Lower leg skin (tissue), 4 donors: ENCODE measurements at regions not wholly inside any gene's neighbourhood (a gene's known extent, or its start where the extent isn't known, plus 50 kb on each side); places are given as distances from the start of the nearest gene placed in this dataset.

Source experiments
- DNase-seq, 2 donors: peaks; one replicate each; pipeline ENCODE4 v3.0.0-alpha.2; 2019; ENCODE audit warnings: low spot score in 2 of 2
- H3K4me3 ChIP-seq: fragments of 200-600 bp; sonication (generic); 2 replicates; pipeline ENCODE4 v1.5.1; 2017; ENCODE audit warnings: mild to moderate bottlenecking, low read depth; ENCODE audit not compliant: poor library complexity, severe bottlenecking
- CTCF ChIP-seq, 3 donors: fragments of 450-650 bp; IDR thresholded peaks; one replicate each; pipeline ENCODE4 v1.5.1; 2016; ENCODE audit warnings: antibody characterized with exemption in 3 of 3, mild to moderate bottlenecking in 3 of 3, moderate library complexity in 2 of 3
- POLR2A ChIP-seq, 2 donors: fragments of 450-650 bp; IDR thresholded peaks; one replicate each; pipeline ENCODE4 v1.6.1; 2016 to 2017; ENCODE audit warnings: antibody characterized with exemption in 2 of 2, mild to moderate bottlenecking in 1 of 2, moderate library complexity in 1 of 2
- WGBS, 2 donors: methylation state at CpG; one replicate each; pipeline ENCODE4 v1.1.5; 2018; 5-methylcytosine and 5-hydroxymethylcytosine counted together
- intact Hi-C: fragments of 100-400 bp; cut with DNase I; formaldehyde crosslinking; loops from one replicate; pipeline ENCODE4 v1.15.0; 2023; ENCODE audit warnings: low total_unique reads

- no peak overlapping the region for H3K4me3 ChIP-seq
- TF ChIP-seq CTCF (IDR thresholded peaks at IDR 0.05) (no peak), POLR2A (IDR thresholded peaks at IDR 0.05) (no peak)
- DNase-seq = peak in 1 of 2 donors; percentile 18
- intact Hi-C loops = loop anchor here (2.0 to 5.0 kb wide), 2 partner anchors 31 to 102 kb away; no protein-coding TSS in a partner anchor
- 59% methylated on average over 3 of the region's 3 CpGs for WGBS, 2 donors
Measured at GRCh38 chr14:64639340-64639821, 64.8 kb upstream of the PLEKHG3 start.

GRCh38 chr14:64640839-64641238 is 63.4 kb upstream of the PLEKHG3 start:
- intact Hi-C loops = no loop called here
- TF ChIP-seq POLR2A (IDR thresholded peaks at IDR 0.05) (no peak), CTCF (IDR thresholded peaks at IDR 0.05) (no peak)
- no peak for DNase-seq
- 63 to 76% methylated on average over 1 of the region's 1 CpG for WGBS, 2 donors
- H3K4me3 ChIP-seq = no peak overlapping the region

- intact Hi-C loops = no loop called here
- DNase-seq = peak in 1 of 2 donors; percentile 31
- 66 to 78% methylated on average over 3 of the region's 3 CpGs for WGBS, 2 donors
- TF ChIP-seq CTCF (IDR thresholded peaks at IDR 0.05) = no peak
- no peak for TF ChIP-seq POLR2A (IDR thresholded peaks at IDR 0.05)
- no peak overlapping the region for H3K4me3 ChIP-seq
Measured at GRCh38 chr14:64641760-64642159, 62.5 kb upstream of the PLEKHG3 start.

- WGBS, 2 donors = 94 to 96% methylated on average over 3 of the region's 3 CpGs
- TF ChIP-seq POLR2A (IDR thresholded peaks at IDR 0.05) (no peak), CTCF (IDR thresholded peaks at IDR 0.05) (no peak)
- intact Hi-C loops = no loop called here
- no peak for DNase-seq
- H3K4me3 ChIP-seq = no peak overlapping the region
Measured at GRCh38 chr14:64643709-64644108, 60.5 kb upstream of the PLEKHG3 start.

GRCh38 chr14:64644629-64645028 is 59.6 kb upstream of the PLEKHG3 start:
- peak in 1 of 2 donors; percentile 66 for DNase-seq
- 90 to 92% methylated on average over 8 of the region's 8 CpGs for WGBS, 2 donors
- intact Hi-C loops = no loop called here
- TF ChIP-seq POLR2A (IDR thresholded peaks at IDR 0.05) (no peak), CTCF (IDR thresholded peaks at IDR 0.05) (no peak)
- H3K4me3 ChIP-seq = no peak overlapping the region

GRCh38 chr14:64645220-64645892 is 58.9 kb upstream of the PLEKHG3 start:
- H3K4me3 ChIP-seq = no peak overlapping the region
- TF ChIP-seq CTCF (IDR thresholded peaks at IDR 0.05) (no peak), POLR2A (IDR thresholded peaks at IDR 0.05) (no peak)
- DNase-seq = peak in 1 of 2 donors; percentile 73
- intact Hi-C loops = no loop called here
- 45% methylated on average over 10 of the region's 10 CpGs for WGBS, 2 donors
